ENCODE measurements at regions not wholly inside any gene's neighbourhood (a gene's known extent, or its start where the extent isn't known, plus 50 kb on each side); places are given as distances from the start of the nearest gene placed in this dataset.
"Not testable (repeated sequence)": the region's sequence is repeated elsewhere in the genome, so short reads cannot be mapped to it uniquely, and the experiment has no call there.

- intact Hi-C loops (cut with micrococcal nuclease), result no loop called here
Observed at GRCh38 chr6:113679051-113679450, 178.1 kb upstream of the MARCKS start.

- intact Hi-C loops (cut with micrococcal nuclease), result no loop called here
Observed at GRCh38 chr6:113680301-113680700, 176.8 kb upstream of the MARCKS start.

- intact Hi-C loops (cut with micrococcal nuclease), result no loop called here
Observed at GRCh38 chr6:113683968-113684367, 173.2 kb upstream of the MARCKS start.

- intact Hi-C loops (cut with micrococcal nuclease), result no loop called here
Observed at GRCh38 chr6:113684382-113684901, 172.7 kb upstream of the MARCKS start.

- intact Hi-C loops (cut with micrococcal nuclease), result no loop called here
Observed at GRCh38 chr6:113686049-113686448, 171.1 kb upstream of the MARCKS start.

- intact Hi-C loops (cut with micrococcal nuclease), result not testable (repeated sequence)
Observed at GRCh38 chr6:113689620-113690019, 167.5 kb upstream of the MARCKS start.

GRCh38 chr6:113690281-113691259 lies 166.6 kb upstream of the MARCKS start:
- intact Hi-C loops (cut with micrococcal nuclease), result no loop called here

- intact Hi-C loops (cut with micrococcal nuclease), result no loop called here
Observed at GRCh38 chr6:113691260-113691656, 165.9 kb upstream of the MARCKS start.

- intact Hi-C loops (cut with micrococcal nuclease), result no loop called here
Observed at GRCh38 chr6:113693851-113694250, 163.3 kb upstream of the MARCKS start.

GRCh38 chr6:113694278-113695077 lies 162.7 kb upstream of the MARCKS start:
- intact Hi-C loops (cut with micrococcal nuclease), result no loop called here

GRCh38 chr6:113695516-113695915 lies 161.6 kb upstream of the MARCKS start:
- intact Hi-C loops (cut with micrococcal nuclease), result no loop called here

- intact Hi-C loops (cut with micrococcal nuclease), result no loop called here
Observed at GRCh38 chr6:113696960-113697359, 160.2 kb upstream of the MARCKS start.

- intact Hi-C loops (cut with micrococcal nuclease), result no loop called here
Observed at GRCh38 chr6:113697632-113698410, 159.3 kb upstream of the MARCKS start.

- intact Hi-C loops (cut with micrococcal nuclease), result no loop called here
Observed at GRCh38 chr6:113699239-113699638, 157.9 kb upstream of the MARCKS start.

- intact Hi-C loops (cut with micrococcal nuclease), result no loop called here
Observed at GRCh38 chr6:113701552-113702254, 155.4 kb upstream of the MARCKS start.

GRCh38 chr6:113707194-113707593 lies 150.0 kb upstream of the MARCKS start:
- intact Hi-C loops (cut with micrococcal nuclease), result no loop called here

- intact Hi-C loops (cut with micrococcal nuclease), result no loop called here
Observed at GRCh38 chr6:113709936-113710509, 147.1 kb upstream of the MARCKS start.

- intact Hi-C loops (cut with micrococcal nuclease), result no loop called here
Observed at GRCh38 chr6:113713665-113714064, 143.5 kb upstream of the MARCKS start.

- intact Hi-C loops (cut with micrococcal nuclease), result no loop called here
Observed at GRCh38 chr6:113718588-113718987, 138.6 kb upstream of the MARCKS start.

- intact Hi-C loops (cut with micrococcal nuclease), result no loop called here
Observed at GRCh38 chr6:113719064-113719463, 138.1 kb upstream of the MARCKS start.

Data from T-helper 2 cell treated with Interferon-gamma antibody and Interleukin-4, amounts not matched to agents 100 ng/mL and 5 ng/mL, for 36 hours (primary cell).